Posterior vena cava (tissue), 2 donors: ENCODE measurements at regions not wholly inside any gene's neighbourhood (a gene's known extent, or its start where the extent isn't known, plus 50 kb on each side); places are given as distances from the start of the nearest gene placed in this dataset.
A peak's percentile ranks its signal among the peaks of the same experiment; 100 is the strongest.
"Not testable (repeated sequence)": the region's sequence is repeated elsewhere in the genome, so short reads cannot be mapped to it uniquely, and the experiment has no call there.

Experiments used
- DNase-seq: peaks from one replicate; pipeline ENCODE4 v3.0.0-alpha.2; 2020; ENCODE audit warnings: low spot score
- intact Hi-C, 2 donors: fragments of 100-400 bp; cut with DNase I; formaldehyde crosslinking; loops; one replicate each; pipeline versions ENCODE4 v1.14.1 to v1.14.2; 2022 to 2023
- donor health status: DM: yes; HTN: yes; CAD: no.
- donor health status: DM: yes; HTN: yes; CAD: no.

DNA sequence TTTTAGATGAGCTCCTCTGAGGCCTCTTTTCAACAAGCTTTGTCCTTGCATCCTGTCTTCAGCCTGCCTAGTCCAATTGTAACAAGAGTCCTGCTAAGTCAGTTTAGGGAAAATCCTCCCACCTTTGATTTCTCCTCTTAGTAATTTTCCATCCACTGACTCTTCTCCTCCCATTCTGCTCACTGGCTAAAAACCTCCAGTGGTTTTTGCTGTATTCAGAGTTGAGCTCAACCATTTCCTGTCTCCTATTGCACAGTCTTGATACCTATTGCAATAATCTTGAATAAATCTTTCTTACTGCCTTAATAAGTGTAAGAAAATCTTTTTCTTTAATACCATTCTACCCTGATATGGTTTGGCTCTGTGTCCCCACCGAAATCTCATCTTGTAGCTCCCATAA is 117.8 kb upstream of the ENPP6 start:
- intact Hi-C loops, result no loop called here
- DNase-seq, result no peak

DNA sequence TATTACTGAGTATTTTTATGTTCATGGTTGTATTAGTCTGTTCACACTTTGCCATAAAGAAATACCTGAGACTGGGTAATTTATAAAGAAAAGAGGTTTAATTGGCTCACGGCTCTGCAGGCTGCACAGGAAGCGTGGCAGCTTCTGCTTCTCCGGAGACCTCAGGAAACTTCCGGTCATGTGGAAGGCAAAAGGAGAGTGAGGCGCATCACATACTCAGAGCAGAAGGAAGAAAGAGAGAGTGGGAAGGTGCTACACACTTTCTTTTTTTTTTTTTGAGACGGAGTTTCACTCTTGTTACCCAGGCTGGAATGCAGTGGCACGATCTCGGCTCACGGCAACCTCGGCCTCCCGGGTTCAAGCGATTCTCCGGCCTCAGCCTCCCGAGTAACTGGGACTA is 115.8 kb upstream of the ENPP6 start:
- intact Hi-C loops, result not testable (repeated sequence)

DNA sequence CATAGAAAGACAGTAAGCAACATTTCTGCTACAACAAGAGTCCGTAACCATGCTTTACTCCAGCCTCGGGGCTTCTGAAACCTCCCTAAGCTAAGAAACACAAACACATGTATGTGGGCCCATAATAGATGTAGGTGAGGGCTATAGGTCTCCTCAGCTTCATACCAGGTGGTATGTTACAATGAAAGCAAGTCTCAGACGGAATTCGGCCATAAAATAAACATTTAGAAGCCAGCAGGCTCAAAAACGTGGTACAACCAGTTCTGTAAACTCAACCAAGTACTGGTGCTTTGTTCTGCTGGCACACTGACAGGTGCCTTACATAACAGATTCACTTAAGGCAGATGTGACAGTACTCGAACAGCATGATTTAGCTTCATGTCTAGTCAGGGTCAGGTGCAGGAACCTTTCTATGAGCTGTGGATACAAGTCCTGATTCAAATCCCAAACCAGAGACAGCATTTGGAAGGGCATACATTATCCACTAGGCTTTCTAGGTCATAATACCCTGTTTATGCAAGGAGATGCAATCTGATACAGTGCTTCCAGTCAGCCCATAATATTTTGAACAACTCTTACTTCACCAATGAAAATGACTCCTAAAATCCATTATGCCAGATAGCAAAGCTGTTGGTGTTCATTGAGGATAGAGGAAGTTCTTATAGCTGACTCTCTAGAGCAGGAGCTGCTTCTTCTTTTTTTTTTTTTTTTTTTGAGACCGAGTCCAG is 113.8 kb upstream of the ENPP6 start:
- intact Hi-C loops, result no loop called here
- no peak for DNase-seq

More for the DNA sequence above, 115.8 kb upstream of the ENPP6 start:
- not testable (repeated sequence) for DNase-seq

DNA sequence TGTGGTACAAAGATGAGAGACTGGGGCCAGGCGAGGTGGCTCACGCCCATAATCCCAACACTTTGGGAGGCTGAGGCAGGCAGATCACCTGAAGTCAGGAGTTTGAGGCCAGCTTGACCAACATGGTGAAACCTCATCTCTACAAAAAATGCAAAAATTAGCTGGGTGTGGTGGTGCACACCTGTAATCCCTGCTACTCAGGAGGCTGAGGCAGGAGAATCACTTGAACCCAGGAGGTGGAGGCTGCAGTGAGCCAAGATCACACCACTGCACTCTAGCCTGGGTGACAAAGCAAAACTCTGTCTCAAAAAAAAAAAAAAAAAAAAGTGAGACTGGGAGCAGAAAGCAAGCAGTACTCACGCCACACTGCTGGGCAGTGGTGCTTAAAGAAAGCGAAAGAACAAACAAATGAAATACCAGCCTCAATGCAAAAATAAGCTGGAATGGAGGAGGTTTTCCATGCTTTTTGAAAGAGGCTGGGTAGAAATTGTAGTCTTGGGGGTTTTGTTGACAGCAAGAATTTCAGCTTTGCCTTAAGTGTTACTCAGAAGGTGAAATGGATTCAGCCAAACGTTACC is 112.9 kb upstream of the ENPP6 start:
- DNase-seq, intact Hi-C loops: not testable (repeated sequence)

DNA sequence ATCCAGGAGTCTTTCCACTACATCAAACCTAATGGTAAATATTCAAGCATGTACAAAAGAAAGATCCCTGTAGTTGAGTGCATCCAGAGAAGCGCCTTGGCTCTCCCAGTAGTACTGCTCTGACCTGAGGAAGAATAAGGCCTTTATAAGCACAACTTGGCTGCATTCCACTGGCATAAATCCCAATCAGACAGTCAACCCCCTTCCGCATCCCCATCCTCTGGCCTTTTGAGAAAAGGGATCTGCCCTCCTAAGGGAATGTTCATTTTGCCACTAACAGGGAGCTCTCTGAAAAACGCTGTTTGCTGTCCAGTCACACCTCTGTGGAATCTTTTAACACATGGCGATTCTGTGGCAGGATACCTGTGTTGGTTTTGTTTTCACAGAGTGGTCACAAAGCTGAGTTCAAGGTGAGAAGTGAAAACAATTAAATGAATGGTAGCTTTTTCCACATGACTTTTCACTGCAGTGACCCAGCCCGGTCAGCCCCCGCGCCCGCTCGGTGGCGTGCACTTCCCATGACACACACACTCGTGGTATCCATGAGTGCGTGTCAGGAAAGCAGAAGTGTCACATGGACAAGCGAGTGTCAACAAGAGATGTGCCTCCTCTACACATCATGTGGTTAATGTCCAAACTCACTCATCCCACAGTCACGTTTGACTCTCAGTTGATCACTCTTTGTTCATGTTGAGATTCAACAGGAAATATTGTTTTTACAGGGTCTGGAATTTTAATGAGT is 112.2 kb upstream of the ENPP6 start:
- DNase-seq, result peak; percentile 89
- intact Hi-C loops, result no loop called here

DNA sequence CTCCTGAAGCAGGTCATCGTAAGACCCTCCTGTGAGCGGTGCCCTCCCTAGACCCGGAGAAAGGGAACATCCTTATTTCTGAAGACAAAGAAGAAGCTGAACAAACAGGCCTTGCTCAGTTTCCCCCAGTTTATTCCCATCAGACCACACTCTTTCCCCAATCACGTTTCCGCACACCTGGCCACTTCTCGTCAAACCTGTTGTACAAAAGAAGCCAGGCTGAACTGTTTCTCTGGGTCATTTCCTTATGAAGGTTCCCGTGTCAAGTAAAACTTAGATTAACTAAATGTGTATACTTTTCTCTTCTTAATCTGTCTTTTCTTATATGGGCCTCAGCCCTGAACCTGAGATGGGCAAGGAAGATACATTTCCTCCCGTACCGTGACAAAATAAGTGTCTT is 111.6 kb upstream of the ENPP6 start:
- intact Hi-C loops, result no loop called here
- no peak for DNase-seq

DNA sequence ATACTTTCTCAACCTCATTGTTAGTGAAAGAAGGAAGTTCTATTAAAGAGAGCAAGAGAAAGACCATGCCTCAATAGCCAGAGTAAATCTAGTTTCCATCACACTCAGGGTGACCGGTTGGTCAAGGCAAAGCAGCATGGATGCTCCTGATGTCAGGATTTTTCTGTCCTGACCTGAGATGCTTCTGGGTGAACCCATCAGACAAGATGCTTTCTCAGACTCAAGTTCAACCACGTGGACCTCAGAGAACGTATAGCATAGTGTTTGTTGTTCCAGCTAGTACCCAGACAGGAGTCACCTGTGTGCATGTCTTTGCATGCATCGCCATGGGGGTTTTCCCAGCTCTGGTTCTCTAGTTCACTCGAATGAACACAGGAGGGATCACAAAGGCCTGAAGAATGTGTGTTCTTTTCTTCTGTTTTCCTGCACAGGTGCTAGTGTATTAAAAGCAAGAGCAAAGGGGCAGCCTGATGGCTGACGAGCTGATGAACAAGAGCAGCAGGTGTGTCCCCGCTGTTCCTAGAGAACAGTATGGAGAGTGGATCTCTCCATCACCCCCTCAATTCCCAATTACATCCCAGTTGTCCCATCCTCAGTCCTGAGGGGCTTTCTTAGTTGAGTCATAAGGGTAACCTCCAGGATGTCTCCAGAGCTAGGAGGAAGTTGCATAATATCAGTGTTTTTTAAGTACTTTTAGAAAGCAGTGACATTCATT is 110.5 kb upstream of the ENPP6 start:
- intact Hi-C loops, result no loop called here

DNA sequence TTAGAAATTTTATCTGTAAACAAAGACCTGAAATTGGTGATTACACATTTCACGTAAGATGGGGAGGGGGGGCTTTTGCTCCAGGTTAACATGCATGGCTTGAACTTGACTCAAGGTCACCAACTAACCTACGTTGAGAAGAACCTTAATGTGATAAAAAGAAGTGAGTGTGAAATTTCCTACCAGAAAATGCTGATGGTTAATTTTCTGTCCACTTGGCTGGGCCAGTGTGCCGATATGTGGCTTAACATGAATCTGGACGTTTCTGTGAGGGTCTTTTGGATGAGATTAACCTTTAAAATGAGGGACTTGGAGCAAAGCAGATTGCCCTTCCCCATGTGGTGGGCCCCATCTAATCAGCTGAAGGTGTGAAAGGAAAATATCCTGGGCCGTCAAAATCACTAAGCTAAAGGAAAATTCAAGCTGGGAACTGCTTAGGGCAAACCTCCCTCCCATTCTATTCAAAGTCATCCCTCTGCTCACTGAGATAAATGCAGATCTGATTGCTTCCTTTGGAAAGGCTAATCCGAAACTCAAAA is 107.3 kb upstream of the ENPP6 start:
- DNase-seq, result no peak
- intact Hi-C loops, result no loop called here

More for the DNA sequence above, 110.5 kb upstream of the ENPP6 start:
- no peak for DNase-seq

DNA sequence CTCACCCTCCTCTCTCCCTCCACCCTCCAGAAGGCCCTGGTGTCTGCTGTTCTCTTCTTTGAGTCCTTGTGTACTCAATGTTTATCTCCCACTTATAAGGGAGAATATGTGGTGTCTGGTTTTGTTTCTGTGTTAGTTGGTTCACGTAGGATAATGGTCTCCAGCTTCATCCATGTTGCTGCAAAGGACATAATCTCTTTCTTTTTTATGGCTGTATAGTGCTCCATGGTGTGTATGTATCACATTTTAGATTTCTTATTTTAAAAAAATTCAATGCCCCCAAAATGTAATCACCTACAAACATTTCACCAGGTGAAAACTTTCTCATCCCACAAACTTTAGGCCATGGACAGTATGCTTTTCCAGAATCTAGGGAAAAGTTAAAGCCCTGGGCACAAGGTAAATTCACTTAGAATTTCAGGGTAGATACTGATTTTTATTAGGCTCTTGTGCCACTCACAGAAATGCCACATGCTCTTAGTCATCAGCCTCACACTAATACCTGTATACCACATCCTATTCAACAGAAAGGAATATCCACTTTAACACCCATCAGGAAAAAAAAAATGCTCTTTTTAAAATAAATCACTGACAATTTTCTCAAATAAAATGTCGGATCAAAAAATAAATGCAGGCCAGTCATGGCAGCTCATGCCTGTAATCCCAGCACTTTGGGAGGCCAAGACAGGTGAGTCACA is 104.8 kb upstream of the ENPP6 start:
- no peak for DNase-seq
- intact Hi-C loops, result no loop called here

DNA sequence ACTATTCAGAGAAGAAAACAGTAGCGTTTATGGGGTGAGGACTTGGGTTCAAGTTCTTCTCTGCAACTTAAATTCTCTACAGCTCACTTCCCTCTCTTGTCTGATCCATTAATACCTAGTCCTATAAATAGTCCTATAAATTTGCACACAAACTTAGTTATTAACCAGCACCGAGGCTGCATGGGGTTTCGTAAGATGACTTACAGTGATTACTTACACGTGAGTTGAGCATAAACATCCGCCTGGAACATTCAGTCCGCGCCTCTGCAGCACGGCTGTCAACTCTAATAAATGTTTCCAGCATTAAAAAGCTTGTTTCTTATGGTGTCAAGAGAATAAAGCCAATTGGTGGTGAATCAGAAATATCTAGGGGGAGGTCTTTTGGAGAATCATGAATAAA is 103.0 kb upstream of the ENPP6 start:
- intact Hi-C loops, result no loop called here
- no peak for DNase-seq

DNA sequence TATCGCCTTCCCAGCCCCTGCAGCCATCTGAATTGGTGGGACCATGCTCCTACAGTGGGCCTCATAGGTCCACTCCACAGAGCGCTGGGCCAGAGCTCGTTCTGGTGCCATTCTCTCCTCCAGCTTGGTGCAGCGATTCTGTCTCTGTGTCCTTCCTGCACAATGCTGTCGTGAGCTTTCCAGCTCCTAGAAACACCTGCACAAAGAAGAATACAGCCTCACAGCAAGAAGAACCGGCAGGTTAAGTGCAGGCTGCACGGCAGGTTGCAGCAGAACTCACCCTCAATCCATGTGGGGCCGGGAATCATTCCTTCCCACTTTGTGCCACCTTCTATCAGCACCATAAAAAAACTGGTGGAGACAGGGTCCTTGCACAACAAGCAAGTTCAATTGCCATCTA is 101.2 kb upstream of the ENPP6 start:
- intact Hi-C loops, result no loop called here
- DNase-seq, result no peak

DNA sequence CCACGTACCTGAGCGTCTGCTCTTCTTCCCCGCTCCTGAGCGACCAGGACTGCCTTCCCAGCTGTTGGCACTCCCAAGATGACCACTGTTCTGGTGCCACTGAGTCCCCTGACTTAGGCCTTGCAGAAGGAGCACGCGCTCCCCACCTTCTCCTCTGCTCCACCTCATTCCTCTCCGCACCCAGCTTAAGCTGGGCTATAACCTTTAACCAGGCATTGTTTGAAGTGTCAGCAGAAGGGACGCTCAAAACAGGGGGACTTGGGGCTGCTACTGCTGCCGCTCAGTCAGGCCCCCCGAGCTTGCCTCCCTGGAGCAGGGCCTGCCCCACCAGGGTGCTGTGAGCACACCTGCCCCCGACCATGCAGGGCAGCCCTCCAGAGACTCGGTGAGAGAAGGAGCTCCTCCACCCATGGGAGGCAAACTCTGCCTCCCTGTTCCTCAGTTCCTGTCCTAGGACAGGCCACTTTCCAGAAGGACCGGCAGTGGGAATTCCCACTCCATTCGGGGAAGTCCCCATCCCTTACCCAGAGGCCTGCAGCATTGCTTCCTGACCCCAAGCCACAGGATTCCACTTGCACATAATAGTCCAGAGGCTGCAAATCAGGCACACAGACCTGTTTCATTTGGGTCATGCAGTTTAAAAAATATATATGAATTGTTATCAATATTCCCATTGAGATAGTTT is 99.7 kb upstream of the ENPP6 start:
- intact Hi-C loops, result no loop called here
- no peak for DNase-seq

DNA sequence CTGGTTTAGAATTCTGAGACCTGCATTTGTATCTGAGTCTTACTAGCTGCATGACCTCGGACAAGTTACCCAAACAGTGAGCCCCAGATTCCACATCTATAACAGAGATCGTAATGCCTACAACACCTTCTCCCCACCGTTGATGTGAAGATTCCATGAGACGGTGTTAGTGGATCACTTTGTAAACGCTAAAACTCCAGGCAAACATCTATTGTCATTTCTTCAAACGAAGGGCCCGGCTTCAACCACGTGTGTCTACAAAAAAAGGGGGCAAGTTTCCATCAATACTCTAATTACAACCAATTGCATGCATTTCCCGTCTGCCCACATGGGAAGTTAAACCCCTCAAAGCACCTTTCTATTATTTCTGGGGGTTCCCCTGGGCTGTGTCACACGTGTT is 99.1 kb upstream of the ENPP6 start:
- no peak for DNase-seq
- intact Hi-C loops, result no loop called here

DNA sequence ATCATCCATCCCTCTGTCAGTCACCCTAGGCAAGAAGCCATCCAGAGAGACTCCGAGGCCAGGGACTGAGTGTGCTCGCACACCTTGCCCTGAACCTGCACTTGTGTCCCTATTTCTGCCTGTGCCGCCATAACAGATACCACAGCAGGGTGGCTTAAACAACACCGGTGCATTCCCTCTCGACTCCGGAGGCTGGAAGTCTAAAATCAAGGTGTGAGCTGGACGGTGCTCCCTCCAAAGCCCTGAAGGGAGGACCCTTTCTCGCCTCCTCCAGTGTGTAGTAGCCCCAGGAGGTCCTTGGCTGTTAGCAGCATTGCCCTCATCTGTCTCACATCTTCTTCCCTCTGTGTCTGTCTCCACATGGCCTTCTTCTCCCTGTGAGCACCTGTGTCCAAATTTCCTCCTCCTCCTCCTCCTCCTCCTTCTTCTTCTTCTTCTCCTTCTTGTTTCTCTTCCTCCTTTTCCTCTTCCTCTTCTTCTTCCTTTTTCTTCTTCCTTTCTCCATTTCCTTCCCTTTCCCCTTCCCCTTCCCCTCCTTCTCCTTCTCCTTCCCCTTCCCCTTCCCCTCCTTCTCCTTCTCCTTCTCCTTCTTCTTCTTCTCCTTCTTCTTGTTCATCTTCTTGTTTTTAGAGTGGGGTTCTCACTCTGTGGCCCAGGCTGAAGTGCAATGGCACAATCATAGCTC is 98.1 kb upstream of the ENPP6 start:
- intact Hi-C loops, result no loop called here
- DNase-seq, result no peak

DNA sequence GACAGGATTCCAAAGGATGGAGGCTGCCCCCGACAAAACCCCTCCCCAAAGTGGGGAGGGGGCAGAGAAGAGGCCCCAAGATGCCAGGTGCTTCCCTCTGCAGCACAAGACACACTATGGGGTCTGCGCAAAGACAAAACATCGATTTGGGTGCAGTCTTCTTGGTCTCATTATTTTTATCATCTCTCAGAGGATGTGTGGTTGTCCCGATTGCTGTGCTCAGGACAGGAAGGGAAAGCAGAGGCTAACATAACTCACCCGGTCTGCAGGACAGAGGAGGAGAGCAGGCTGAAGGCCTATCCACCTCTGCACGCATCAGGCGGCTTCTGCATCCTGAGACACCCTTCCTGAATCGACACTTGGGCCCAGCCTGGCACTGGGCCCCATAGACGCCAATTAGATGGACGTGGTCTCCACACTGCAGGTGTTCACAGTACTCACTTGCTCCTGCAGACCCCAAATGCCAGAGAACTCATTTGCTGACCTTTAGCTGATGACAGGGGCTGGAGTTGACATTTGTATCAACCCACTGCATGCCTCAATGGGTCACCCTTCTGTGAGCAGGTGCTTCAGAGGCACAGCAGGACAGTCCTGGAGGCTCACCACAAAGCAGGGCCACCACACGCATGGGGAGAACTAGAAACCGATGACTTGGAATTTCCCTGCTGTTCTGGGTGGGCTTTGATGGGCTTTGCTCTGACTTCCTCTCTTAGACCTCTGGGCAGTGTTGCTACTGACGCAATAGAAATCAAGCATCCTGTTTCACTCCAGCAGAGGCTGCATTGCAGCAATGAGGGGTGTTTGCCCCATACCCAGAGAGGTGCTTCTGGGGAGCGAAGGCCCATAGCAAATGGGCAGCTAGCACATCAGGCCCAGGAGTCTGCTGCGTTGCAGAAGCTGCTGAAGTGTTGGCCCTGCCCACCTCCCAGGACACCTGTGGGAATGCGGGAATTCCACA is 96.3 kb upstream of the ENPP6 start:
- DNase-seq, result no peak

DNA sequence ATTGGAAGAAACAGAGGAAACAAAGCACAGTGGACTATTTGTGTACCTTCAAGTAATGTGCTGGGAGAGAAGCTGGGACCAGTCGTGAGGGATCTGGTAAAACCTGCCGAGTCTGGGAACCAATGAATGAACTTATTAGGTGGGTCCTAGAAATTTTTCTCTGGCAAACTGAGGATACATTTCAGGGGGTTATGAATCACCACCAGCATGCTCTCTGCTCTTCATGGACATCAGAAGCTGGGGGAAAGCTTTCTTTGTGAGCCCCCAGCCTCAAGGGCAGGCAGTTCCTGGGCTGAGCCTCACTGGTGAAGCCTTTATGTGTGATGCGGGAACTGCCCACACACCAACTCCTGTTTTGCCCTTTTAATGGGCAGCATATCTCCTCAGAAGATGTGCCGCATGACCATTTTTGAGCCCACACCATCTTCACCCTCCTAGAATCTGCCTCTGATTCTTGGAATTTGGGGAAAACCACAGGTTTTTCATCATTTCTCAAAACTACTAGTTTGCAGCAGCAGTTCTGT is 95.4 kb upstream of the ENPP6 start:
- intact Hi-C loops, result no loop called here
- DNase-seq, result no peak

More for the DNA sequence above, 96.3 kb upstream of the ENPP6 start:
- intact Hi-C loops, result no loop called here

DNA sequence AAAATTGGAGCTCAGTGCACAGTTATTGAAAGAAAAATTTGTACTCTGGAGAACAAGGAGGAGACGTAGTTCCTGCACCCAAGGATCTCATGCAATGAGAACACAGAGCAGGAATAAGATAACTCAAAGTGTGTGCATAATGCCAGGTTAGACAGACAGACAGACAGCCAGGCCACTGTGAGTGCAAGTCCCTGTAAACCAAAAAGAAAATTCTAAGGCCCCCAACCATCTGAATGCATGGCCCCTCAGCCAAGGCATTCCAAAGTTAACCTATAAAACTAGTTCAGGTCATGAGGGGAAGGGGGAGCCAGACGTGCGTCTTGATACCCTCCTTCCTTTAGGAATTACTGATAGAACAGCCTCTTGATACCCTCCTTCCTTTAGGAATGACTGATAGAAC is 94.5 kb upstream of the ENPP6 start:
- no peak for DNase-seq
- intact Hi-C loops, result no loop called here
